Ishikawa (cell line): ENCODE measurements at regions not wholly inside any gene's neighbourhood (a gene's known extent, or its start where the extent isn't known, plus 50 kb on each side); places are given as distances from the start of the nearest gene placed in this dataset.

ENCODE experiments used
- CEBPB ChIP-seq: IDR thresholded peaks from 2 replicates; pipeline ENCODE4 v1.6.1; 2012
- CREB1 ChIP-seq: IDR thresholded peaks from 2 replicates; pipeline ENCODE4 v1.6.1; 2012; ENCODE audit warnings: low read depth
- EGR1 ChIP-seq: IDR thresholded peaks from 2 replicates; pipeline ENCODE4 v1.6.1; 2012
- EP300 ChIP-seq: IDR thresholded peaks from 2 replicates; pipeline ENCODE4 v1.6.1; 2012; ENCODE audit warnings: borderline replicate concordance
- FOXM1 ChIP-seq: IDR thresholded peaks from 2 replicates; pipeline ENCODE4 v1.6.1; 2012; ENCODE audit warnings: low read depth, borderline replicate concordance
- MAX ChIP-seq: IDR thresholded peaks from 2 replicates; pipeline ENCODE4 v1.6.1; 2012
- RAD21 ChIP-seq: IDR thresholded peaks from 2 replicates; pipeline ENCODE4 v1.6.1; 2012; ENCODE audit warnings: low read depth
- REST ChIP-seq: IDR thresholded peaks from 2 replicates; pipeline ENCODE4 v1.6.1; 2012; ENCODE audit warnings: low read depth, mild to moderate bottlenecking
- TAF1 ChIP-seq: IDR thresholded peaks from 2 replicates; pipeline ENCODE4 v1.6.1; 2012; ENCODE audit warnings: low read depth, mild to moderate bottlenecking
- ZBTB7A ChIP-seq: IDR thresholded peaks from 2 replicates; pipeline ENCODE4 v1.6.1; 2012; ENCODE audit warnings: low read depth

DNA sequence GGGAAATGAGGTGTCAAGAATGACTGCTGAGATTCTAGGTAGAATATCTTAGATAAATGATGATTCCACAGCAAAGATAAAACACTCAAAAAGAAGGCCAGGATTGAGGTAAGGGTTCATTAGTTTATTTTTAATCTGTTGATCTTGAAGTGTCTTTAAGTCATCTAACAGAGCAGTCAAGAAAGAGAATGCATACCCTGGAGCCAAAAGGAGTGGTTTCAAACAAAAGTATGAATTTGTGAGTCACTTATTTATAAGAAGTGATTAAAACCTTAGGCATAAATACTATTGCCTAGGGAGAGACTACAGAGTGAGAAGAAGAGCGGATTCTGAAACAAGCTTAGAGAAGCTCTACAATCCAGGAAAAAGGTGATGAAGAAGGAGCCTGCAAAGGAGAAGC, 541.0 kb downstream of the DTWD2 start:
- no peak for TF ChIP-seq FOXM1
- no peak for TF ChIP-seq REST
- TF ChIP-seq MAX: no peak
- no peak for TF ChIP-seq RAD21
- no peak for TF ChIP-seq CEBPB
- no peak for TF ChIP-seq EP300
- TF ChIP-seq ZBTB7A: no peak
- no peak for TF ChIP-seq TAF1
- no peak for TF ChIP-seq EGR1
- TF ChIP-seq CREB1: no peak
